Panc1 (cell line): ENCODE measurements at regions not wholly inside any gene's neighbourhood (a gene's known extent, or its start where the extent isn't known, plus 50 kb on each side); places are given as distances from the start of the nearest gene placed in this dataset.

ENCODE experiments used
- ATAC-seq: fragments of 200-7000 bp; cut with Tn5 transposase; 2 replicates; pipeline ENCODE4 v1.9.1; 2020; ENCODE audit warnings: mild to moderate bottlenecking, moderate library complexity
- BruUV-seq: library from RNA; stranded (reverse); fragments of 400-500 nt; replicated peaks from 2 replicates; lab custom pipeline; 2021; lab: Mats Ljungman, UMichigan
- CTCF ChIA-PET: fragments of 300-600 bp; sonication (Branson Sonifier 250); formaldehyde crosslinking; loops from one replicate; lab custom pipeline; 2022; ENCODE audit warnings: antibody characterized with exemption; lab: Charles Lee
- POLR2A ChIA-PET: fragments of 300-600 bp; sonication (Branson Sonifier 250); formaldehyde crosslinking; loops from one replicate; lab custom pipeline; 2022; ENCODE audit warnings: antibody characterized with exemption; lab: Charles Lee
- DNase-seq: peaks from one replicate; pipeline ENCODE4 v3.0.0-alpha.2; 2010; ENCODE audit warnings: low read depth, low spot score
- H3K27ac ChIP-seq: 2 replicates; pipeline ENCODE4 v1.5.1; 2011; ENCODE audit warnings: mild to moderate bottlenecking, low read length, inconsistent platforms
- H3K27me3 ChIP-seq: fragments of 200-500 bp; sonication (Bioruptor generic); 2 replicates; pipeline ENCODE4 v1.6.0; 2014; ENCODE audit warnings: low read length, inconsistent platforms; ENCODE audit not compliant: control insufficient read depth, insufficient read depth
- H3K36me3 ChIP-seq: fragments of 200-500 bp; sonication (Bioruptor generic); 2 replicates; pipeline ENCODE4 v1.5.1; 2014; ENCODE audit warnings: inconsistent platforms, mild to moderate bottlenecking, low read length, moderate library complexity; ENCODE audit not compliant: control insufficient read depth, insufficient read depth
- H3K4me1 ChIP-seq: 2 replicates; pipeline ENCODE4 v1.5.1; 2011; ENCODE audit warnings: inconsistent platforms, mild to moderate bottlenecking, low read length, moderate library complexity; ENCODE audit not compliant: control insufficient read depth, insufficient read depth
- H3K4me3 ChIP-seq, 2 experiments: 2 replicates each; pipeline ENCODE4 v1.5.1; 2011 to 2012; ENCODE audit warnings: low read depth in 2 of 2, low read length in 2 of 2, mild to moderate bottlenecking in 2 of 2, inconsistent platforms in 1 of 2, moderate library complexity in 1 of 2
- H3K9me3 ChIP-seq: fragments of 200-500 bp; sonication (Bioruptor generic); 2 replicates; pipeline ENCODE4 v1.5.1; 2014; ENCODE audit warnings: low read depth, mild to moderate bottlenecking, inconsistent platforms, low read length, moderate library complexity; ENCODE audit not compliant: control insufficient read depth, insufficient read depth
- CTCF ChIP-seq: fragments of 450-650 bp; IDR thresholded peaks from 2 replicates; pipeline ENCODE4 v1.5.1; 2017; ENCODE audit warnings: mild to moderate bottlenecking
- POLR2AphosphoS5 ChIP-seq: IDR thresholded peaks from 2 replicates; pipeline ENCODE4 v1.6.1; 2012; ENCODE audit warnings: mild to moderate bottlenecking, low read depth, low read length, moderate library complexity
- REST ChIP-seq, 2 experiments: IDR thresholded peaks; 2 replicates each; pipeline ENCODE4 v1.6.1; 2011 to 2012; ENCODE audit warnings: low read depth in 2 of 2, control low read depth in 1 of 2, low read length in 1 of 2, mild to moderate bottlenecking in 1 of 2, moderate library complexity in 1 of 2; ENCODE audit not compliant: insufficient read depth in 1 of 2
- SIN3A ChIP-seq: IDR thresholded peaks from 2 replicates; pipeline ENCODE4 v1.6.1; 2012; ENCODE audit warnings: low read depth, mild to moderate bottlenecking, low read length, moderate library complexity, borderline replicate concordance; ENCODE audit not compliant: insufficient read depth
- TCF7L2 ChIP-seq: IDR thresholded peaks from 2 replicates; pipeline ENCODE4 v1.6.1; 2011; ENCODE audit warnings: mild to moderate bottlenecking, low read depth, low read length, inconsistent platforms
- in situ Hi-C: cut with HindIII; loops from 2 replicates; pipeline ENCODE4 v1.10.0; 2016; ENCODE audit warnings: low sequenced_read_pairs, low pct_unique_long_range_greater_than_20kb
- intact Hi-C: fragments of 100-400 bp; cut with micrococcal nuclease; formaldehyde crosslinking; loops from one replicate; pipeline ENCODE4 v1.10.0; 2022; ENCODE audit not compliant: unreplicated experiment

- H3K4me3 ChIP-seq: no peak overlapping the region
- ATAC-seq: no peak
- DNase-seq: no peak
- ChIA-PET POLR2A (no interaction called here), CTCF (no interaction called here)
- in situ Hi-C loops (no loop called here), intact Hi-C loops (no loop called here)
- no peaks in the 10 kb centered on the region for H3K4me1 ChIP-seq
- no peak overlapping the region for H3K27ac ChIP-seq
- TF ChIP-seq REST (IDR thresholded peaks at IDR 0.05; ENCODE audit: insufficient read depth in 1 of 2, low read depth in 2 of 2, low read length in 1 of 2) (no peak), TCF7L2 (no peak), CTCF (no peak), SIN3A (no peak), POLR2AphosphoS5 (no peak)
- H3K9me3 ChIP-seq: no peaks in the 10 kb centered on the region
- H3K27me3 ChIP-seq: no peaks in the 10 kb centered on the region
- no TSS peak for BruUV-seq
- no peaks in the 10 kb centered on the region for H3K36me3 ChIP-seq
These were observed 262.7 kb downstream of the JRKL start for GRCh38 chr11:96652516-96652915.

DNA sequence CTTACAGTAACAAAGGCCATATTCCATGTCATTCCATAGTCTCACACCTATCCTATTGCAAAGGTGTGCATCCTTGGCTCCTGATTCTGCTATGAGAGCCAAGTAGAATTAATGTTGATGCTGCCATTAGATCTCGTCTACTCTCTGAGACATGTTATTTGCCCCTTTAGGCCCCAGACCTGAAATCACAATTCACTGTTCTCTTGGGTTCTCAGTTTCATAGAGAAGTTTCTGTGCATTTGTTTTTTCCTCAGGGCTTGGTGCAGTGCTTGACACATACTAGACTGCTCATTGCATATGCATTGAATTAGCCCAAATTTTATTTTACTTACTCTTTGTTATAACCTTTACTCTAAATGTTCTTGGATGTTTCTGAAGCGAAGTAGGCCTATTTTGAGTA, 265.7 kb downstream of the JRKL start:
- ChIA-PET POLR2A (no interaction called here), CTCF (no interaction called here)
- no peak overlapping the region for H3K27ac ChIP-seq
- H3K4me1 ChIP-seq: no peaks in the 10 kb centered on the region
- in situ Hi-C loops (no loop called here), intact Hi-C loops (no loop called here)
- no peaks in the 10 kb centered on the region for H3K27me3 ChIP-seq
- DNase-seq: no peak
- no peak overlapping the region for H3K4me3 ChIP-seq
- BruUV-seq: no TSS peak
- no peak for ATAC-seq
- no peaks in the 10 kb centered on the region for H3K36me3 ChIP-seq
- no peak for TF ChIP-seq CTCF
- TF ChIP-seq POLR2AphosphoS5: no peak
- no peak for TF ChIP-seq TCF7L2
- no peak for TF ChIP-seq REST (IDR thresholded peaks at IDR 0.05; ENCODE audit: insufficient read depth in 1 of 2, low read depth in 2 of 2, low read length in 1 of 2)
- no peaks in the 10 kb centered on the region; the same call in 1 of the 2 replicates for H3K9me3 ChIP-seq
